ENCODE measurements at regions not wholly inside any gene's neighbourhood (a gene's known extent, or its start where the extent isn't known, plus 50 kb on each side); places are given as distances from the start of the nearest gene placed in this dataset.

DNA sequence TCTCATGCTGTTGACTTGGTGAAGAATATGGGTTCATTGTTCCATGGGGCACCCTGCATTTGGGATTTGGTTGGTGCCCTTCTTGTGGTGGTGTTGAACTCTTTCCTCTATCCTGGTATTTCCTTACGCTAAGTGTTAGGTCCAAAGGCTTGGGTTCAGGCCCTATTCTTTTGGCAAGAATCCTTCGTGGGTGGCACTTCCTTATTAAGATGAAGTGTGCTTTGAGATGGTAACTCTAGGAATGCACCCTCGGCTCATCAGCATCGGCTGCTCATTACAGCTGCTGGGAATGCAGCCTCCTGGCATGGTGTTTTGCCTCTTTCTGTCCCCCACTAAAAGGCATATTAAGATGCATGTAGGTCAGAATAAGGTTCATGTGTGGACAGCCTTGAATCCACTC, 380.7 kb downstream of the RPS24 start:
- ChIA-PET CTCF (no interaction called here), POLR2A (ENCODE audit: unreplicated experiment) (no interaction called here)
- Histone ChIP-seq H3K4me3 (no peak overlapping the region), H3K9me2 (ENCODE audit: insufficient read depth) (no peaks in the 10 kb centered on the region), H3K4me1 (replicated peaks; ENCODE audit: insufficient read depth) (peaks cover 25% of the 10 kb centered on the region), H3K4me2 (no peak overlapping the region), H2AFZ (no peak overlapping the region), H3K36me3 (ENCODE audit: low read depth) (no peaks in the 10 kb centered on the region), H4K20me1 (ENCODE audit: insufficient read depth) (no peaks in the 10 kb centered on the region), H3F3A (ENCODE audit: insufficient read depth, low read depth) (peaks cover 21% of the 10 kb centered on the region), H3K79me2 (ENCODE audit: low read depth) (no peaks in the 10 kb centered on the region), H3K27me3 (ENCODE audit: insufficient read depth, low read depth) (no peaks in the 10 kb centered on the region), H3K27ac (no peak overlapping the region), H3K9me3 (ENCODE audit: insufficient read depth, low read depth) (no peaks in the 10 kb centered on the region)
- TF ChIP-seq, protein P1, sequence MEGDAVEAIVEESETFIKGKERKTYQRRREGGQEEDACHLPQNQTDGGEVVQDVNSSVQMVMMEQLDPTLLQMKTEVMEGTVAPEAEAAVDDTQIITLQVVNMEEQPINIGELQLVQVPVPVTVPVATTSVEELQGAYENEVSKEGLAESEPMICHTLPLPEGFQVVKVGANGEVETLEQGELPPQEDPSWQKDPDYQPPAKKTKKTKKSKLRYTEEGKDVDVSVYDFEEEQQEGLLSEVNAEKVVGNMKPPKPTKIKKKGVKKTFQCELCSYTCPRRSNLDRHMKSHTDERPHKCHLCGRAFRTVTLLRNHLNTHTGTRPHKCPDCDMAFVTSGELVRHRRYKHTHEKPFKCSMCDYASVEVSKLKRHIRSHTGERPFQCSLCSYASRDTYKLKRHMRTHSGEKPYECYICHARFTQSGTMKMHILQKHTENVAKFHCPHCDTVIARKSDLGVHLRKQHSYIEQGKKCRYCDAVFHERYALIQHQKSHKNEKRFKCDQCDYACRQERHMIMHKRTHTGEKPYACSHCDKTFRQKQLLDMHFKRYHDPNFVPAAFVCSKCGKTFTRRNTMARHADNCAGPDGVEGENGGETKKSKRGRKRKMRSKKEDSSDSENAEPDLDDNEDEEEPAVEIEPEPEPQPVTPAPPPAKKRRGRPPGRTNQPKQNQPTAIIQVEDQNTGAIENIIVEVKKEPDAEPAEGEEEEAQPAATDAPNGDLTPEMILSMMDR (conservative IDR thresholded peaks at IDR 0.05) = no peak
- TF ChIP-seq EZH2 (IDR thresholded peaks at IDR 0.05; ENCODE audit: low read depth) = no peak
- DNase-seq = no peak
- intact Hi-C loops (cut with micrococcal nuclease; ENCODE audit: unreplicated experiment) = no loop called here
- BruUV-seq (replicated peaks) = no TSS peak

DNA sequence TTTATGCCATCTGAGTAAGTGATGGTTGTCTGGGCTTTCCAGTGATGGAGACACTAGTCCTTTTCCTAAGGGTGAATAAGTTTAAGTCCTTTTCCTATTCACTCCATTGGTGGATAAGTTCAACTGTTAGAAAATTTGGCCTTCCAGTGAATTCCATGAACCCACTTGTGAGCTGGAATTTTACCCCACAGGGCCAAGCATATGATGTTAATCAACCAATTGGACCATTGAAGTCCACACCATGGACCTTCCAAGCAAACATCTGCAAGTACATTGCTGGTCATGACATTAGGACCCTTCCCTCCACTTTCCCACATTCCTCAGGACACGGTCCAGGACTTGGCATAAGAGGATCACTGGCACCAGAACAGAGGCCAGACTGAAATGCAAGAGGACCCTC, 381.4 kb downstream of the RPS24 start:
- no peak overlapping the region for H3K27ac ChIP-seq
- no peak overlapping the region for H2AFZ ChIP-seq
- no peaks in the 10 kb centered on the region for H3K9me2 ChIP-seq (ENCODE audit: insufficient read depth)
- H3K4me3 ChIP-seq = no peak overlapping the region
- TF ChIP-seq, protein P1 (conservative IDR thresholded peaks at IDR 0.05) = no peak
- TF ChIP-seq EZH2 (IDR thresholded peaks at IDR 0.05; ENCODE audit: low read depth) = no peak
- H3K4me1 ChIP-seq (replicated peaks; ENCODE audit: insufficient read depth) = peaks cover 25% of the 10 kb centered on the region
- no peak overlapping the region for H3K4me2 ChIP-seq
- POLR2A ChIA-PET (ENCODE audit: unreplicated experiment) = no interaction called here
- no peaks in the 10 kb centered on the region for H4K20me1 ChIP-seq (ENCODE audit: insufficient read depth)
- CTCF ChIA-PET = no interaction called here
- BruUV-seq (replicated peaks) = no TSS peak
- intact Hi-C loops (cut with micrococcal nuclease; ENCODE audit: unreplicated experiment) = no loop called here
- no peaks in the 10 kb centered on the region for H3K9me3 ChIP-seq (ENCODE audit: insufficient read depth, low read depth)
- no peak for DNase-seq
- H3K79me2 ChIP-seq (ENCODE audit: low read depth) = no peaks in the 10 kb centered on the region
- H3K27me3 ChIP-seq (ENCODE audit: insufficient read depth, low read depth) = no peaks in the 10 kb centered on the region
- no peaks in the 10 kb centered on the region for H3K36me3 ChIP-seq (ENCODE audit: low read depth)
- peaks cover 21% of the 10 kb centered on the region for H3F3A ChIP-seq (ENCODE audit: insufficient read depth, low read depth)

DNA sequence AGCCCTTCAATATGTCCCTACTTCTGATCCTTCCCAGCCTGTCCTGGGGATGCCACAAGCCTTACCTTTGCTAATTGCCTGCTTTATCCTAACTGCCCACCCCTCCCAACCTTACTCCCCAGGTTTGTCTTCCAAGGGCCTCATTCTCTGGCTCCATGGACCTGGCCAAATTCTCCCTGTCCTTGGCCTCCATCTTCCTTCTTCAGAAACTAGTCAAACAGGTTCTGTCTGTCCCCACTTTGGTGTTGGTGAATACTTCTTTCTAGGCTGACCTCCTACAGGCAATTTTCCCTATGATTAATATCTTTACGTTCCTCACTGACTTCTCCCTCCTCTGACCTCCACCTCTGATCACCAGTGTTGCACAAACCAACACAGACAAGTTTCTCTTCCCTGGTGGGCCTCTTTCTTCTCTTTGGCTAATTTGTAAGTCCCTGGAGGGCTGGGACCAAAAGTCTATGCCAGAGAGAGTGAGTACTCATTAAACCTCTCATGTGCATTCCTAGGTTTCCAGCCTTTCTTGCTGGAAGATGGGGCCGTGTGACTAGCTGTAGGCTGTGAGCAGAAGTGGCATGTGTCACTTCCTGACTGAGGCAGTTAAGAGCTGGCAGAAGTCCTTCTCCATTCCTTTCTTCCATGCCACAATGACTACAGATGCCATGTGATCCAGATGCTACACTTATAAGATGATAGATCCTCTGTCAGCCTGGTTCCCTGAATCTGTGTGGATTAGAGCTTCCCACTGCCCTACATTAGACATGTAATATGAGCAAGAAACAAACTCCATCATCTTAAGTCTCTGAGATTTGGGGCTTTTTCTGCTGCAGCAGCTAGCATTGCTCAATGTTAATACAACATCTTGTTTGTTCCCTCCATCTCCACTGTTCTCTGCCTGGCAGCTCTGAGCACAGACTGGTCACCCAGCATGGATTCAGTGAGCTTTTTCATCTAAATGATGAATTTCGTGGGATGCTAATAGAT, 382.7 kb downstream of the RPS24 start:
- Histone ChIP-seq H3K4me1 (replicated peaks; ENCODE audit: insufficient read depth) (peaks cover 25% of the 10 kb centered on the region), H3K27me3 (ENCODE audit: insufficient read depth, low read depth) (no peaks in the 10 kb centered on the region), H3F3A (ENCODE audit: insufficient read depth, low read depth) (peaks cover 21% of the 10 kb centered on the region), H3K36me3 (ENCODE audit: low read depth) (no peaks in the 10 kb centered on the region), H3K4me2 (peak overlapping the region; percentile 58), H3K4me3 (no peak overlapping the region), H2AFZ (no peak overlapping the region), H3K9me2 (ENCODE audit: insufficient read depth) (no peaks in the 10 kb centered on the region), H3K9me3 (ENCODE audit: insufficient read depth, low read depth) (no peaks in the 10 kb centered on the region), H3K27ac (peak overlapping the region; percentile 43), H4K20me1 (ENCODE audit: insufficient read depth) (no peaks in the 10 kb centered on the region), H3K79me2 (ENCODE audit: low read depth) (no peaks in the 10 kb centered on the region)
- no peak for TF ChIP-seq EZH2 (IDR thresholded peaks at IDR 0.05; ENCODE audit: low read depth)
- TF ChIP-seq, protein P1 (conservative IDR thresholded peaks at IDR 0.05) = no peak
- POLR2A ChIA-PET (ENCODE audit: unreplicated experiment) = no interaction called here
- intact Hi-C loops (cut with micrococcal nuclease; ENCODE audit: unreplicated experiment) = no loop called here
- CTCF ChIA-PET = interaction anchor here (0.6 kb wide), 1 partner anchor 339 kb away, joined by 3 read pairs; no protein-coding TSS in a partner anchor
- no TSS peak for BruUV-seq (replicated peaks)
- DNase-seq = peak in 1 of 2 experiments; percentile 71

All from PC-9 (cell line).